H1 (cell line): ENCODE measurements at regions not wholly inside any gene's neighbourhood (a gene's known extent, or its start where the extent isn't known, plus 50 kb on each side); places are given as distances from the start of the nearest gene placed in this dataset.

Experiments
- CTCF ChIA-PET: fragments of 300-600 bp; sonication (Branson Sonifier 250); formaldehyde crosslinking; loops from one replicate; lab custom pipeline; 2021; ENCODE audit not compliant: partially characterized antibody; lab: Charles Lee
- POLR2A ChIA-PET: fragments of 300-600 bp; sonication (Branson Sonifier 250); formaldehyde crosslinking; loops from one replicate; lab custom pipeline; 2021; ENCODE audit warnings: inconsistent platforms; ENCODE audit not compliant: partially characterized antibody; lab: Charles Lee
- DNase-seq, 2 experiments: peaks; one replicate each; pipeline versions ENCODE4 v3.0.0 to v3.0.0-alpha.2; 2010 to 2022; ENCODE audit warnings: low spot score in 2 of 2, low read depth in 1 of 2, mixed read lengths in 1 of 2
- FAIRE-seq: peaks from 2 replicates; lab custom pipeline; 2011; peaks lifted over from hg19 to GRCh38; lab: Jason Lieb, UNC
- H2AFZ ChIP-seq: 2 replicates; pipeline ENCODE4 v1.8.1; 2012; ENCODE audit warnings: low read length, inconsistent platforms
- H2AK5ac ChIP-seq: 2 replicates; pipeline ENCODE4 v1.6.1; 2013; ENCODE audit warnings: low read depth, low read length
- H2BK120ac ChIP-seq: replicated peaks from 2 replicates; pipeline ENCODE3; 2013; ENCODE audit warnings: low read depth, low read length, inconsistent platforms
- H2BK12ac ChIP-seq: 2 replicates; pipeline ENCODE4 v1.6.1; 2013; ENCODE audit warnings: low read depth, low read length
- H2BK15ac ChIP-seq: 2 replicates; pipeline ENCODE4 v1.6.1; 2013; ENCODE audit warnings: low read length
- H2BK20ac ChIP-seq: 2 replicates; pipeline ENCODE4 v1.6.1; 2013; ENCODE audit warnings: low read length
- H2BK5ac ChIP-seq: 2 replicates; pipeline ENCODE4 v1.6.1; 2013; ENCODE audit warnings: low read depth, low read length
- H3K14ac ChIP-seq: 2 replicates; pipeline ENCODE4 v1.6.1; 2013; ENCODE audit warnings: inconsistent platforms; ENCODE audit not compliant: insufficient read length
- H3K18ac ChIP-seq: 2 replicates; pipeline ENCODE4 v1.6.1; 2013; ENCODE audit warnings: low read length; ENCODE audit errors: extremely low read depth
- H3K23ac ChIP-seq: 2 replicates; pipeline ENCODE4 v1.6.1; 2013; ENCODE audit warnings: inconsistent platforms; ENCODE audit not compliant: insufficient read length
- H3K23me2 ChIP-seq: 2 replicates; pipeline ENCODE4 v1.6.1; 2013; ENCODE audit warnings: low read depth, low read length
- H3K27ac ChIP-seq: 2 replicates; pipeline ENCODE4 v1.6.1; 2011; ENCODE audit warnings: low read depth, low read length, inconsistent platforms
- H3K27me3 ChIP-seq, 4 experiments: replicated peaks in 1 of 4; 1 replicate in 1 of 4; 2 replicates in 3 of 4; pipeline versions ENCODE4 v1.6.1 to v1.8.1; 2011 to 2013; ENCODE audit warnings: low read length in 3 of 4, mild to moderate bottlenecking in 3 of 4, inconsistent platforms in 2 of 4, mixed read lengths in 2 of 4, moderate library complexity in 1 of 4; ENCODE audit not compliant: control insufficient read depth in 3 of 4, insufficient read depth in 3 of 4; ENCODE audit errors: extremely low read depth in 1 of 4
- H3K36me3 ChIP-seq, 4 experiments: 2 replicates each; pipeline versions ENCODE4 v1.6.1 to v1.8.1; 2011 to 2013; ENCODE audit warnings: mild to moderate bottlenecking in 4 of 4, low read length in 3 of 4, moderate library complexity in 2 of 4, control low read depth in 1 of 4, inconsistent platforms in 1 of 4; ENCODE audit not compliant: insufficient read depth in 4 of 4, control insufficient read depth in 2 of 4
- H3K4ac ChIP-seq: replicated peaks from 2 replicates; pipeline ENCODE3; 2013; ENCODE audit warnings: low read length, low read depth, mixed read lengths, inconsistent platforms; ENCODE audit not compliant: insufficient read length
- H3K4me1 ChIP-seq, 4 experiments: replicated peaks in 1 of 4; 1 replicate in 1 of 4; 2 replicates in 3 of 4; pipeline versions ENCODE4 v1.6.1 to v1.8.1; 2011 to 2013; ENCODE audit warnings: low read length in 3 of 4, inconsistent platforms in 2 of 4, mixed read lengths in 1 of 4; ENCODE audit not compliant: insufficient read depth in 4 of 4, control insufficient read depth in 3 of 4
- H3K4me2 ChIP-seq, 2 experiments: 2 replicates each; pipeline versions ENCODE4 v1.6.1 to v1.8.1; 2011 to 2013; ENCODE audit warnings: low read depth in 2 of 2, low read length in 2 of 2, control low read depth in 1 of 2, inconsistent platforms in 1 of 2, mild to moderate bottlenecking in 1 of 2; ENCODE audit not compliant: insufficient read depth in 1 of 2
- H3K4me3 ChIP-seq, 4 experiments: fragments of 200-600, 300-600 bp in 1 of 4; sonication (generic), shearing (Covaris generic), sonication (Bioruptor Twin) in 1 of 4; 2 replicates each; pipeline versions ENCODE4 v1.5.1 to v1.8.1; 2011 to 2016; ENCODE audit warnings: low read length in 4 of 4, low read depth in 3 of 4, control low read depth in 2 of 4, inconsistent platforms in 2 of 4, mild to moderate bottlenecking in 2 of 4, mixed read lengths in 1 of 4, moderate library complexity in 1 of 4; ENCODE audit not compliant: insufficient read depth in 2 of 4; ENCODE audit errors: extremely low read depth in 1 of 4
- H3K56ac ChIP-seq: replicated peaks from 2 replicates; pipeline ENCODE3; 2013; ENCODE audit warnings: low read depth, mild to moderate bottlenecking, mixed read lengths, low read length, inconsistent platforms; ENCODE audit not compliant: insufficient read length
- H3K79me1 ChIP-seq: 2 replicates; pipeline ENCODE4 v1.6.1; 2013; ENCODE audit warnings: low read depth, low read length, control low read depth
- H3K79me2 ChIP-seq, 2 experiments: 2 replicates each; pipeline versions ENCODE4 v1.6.1 to v1.8.1; 2012 to 2013; ENCODE audit warnings: low read length in 2 of 2, mild to moderate bottlenecking in 2 of 2, inconsistent platforms in 1 of 2; ENCODE audit not compliant: insufficient read depth in 2 of 2, control insufficient read depth in 1 of 2
- H3K9ac ChIP-seq, 4 experiments: replicated peaks in 1 of 4; 1 replicate in 1 of 4; 2 replicates in 3 of 4; pipeline versions ENCODE4 v1.6.1 to v1.8.1; 2011 to 2013; ENCODE audit warnings: low read depth in 3 of 4, low read length in 3 of 4, control low read depth in 2 of 4, mild to moderate bottlenecking in 2 of 4, moderate library complexity in 2 of 4, inconsistent platforms in 1 of 4; ENCODE audit errors: extremely low read depth in 1 of 4
- H3K9me3 ChIP-seq, 2 experiments: 2 replicates each; pipeline versions ENCODE4 v1.6.1 to v1.8.1; 2012 to 2013; ENCODE audit warnings: mild to moderate bottlenecking in 2 of 2, moderate library complexity in 2 of 2, control low read depth in 1 of 2, inconsistent platforms in 1 of 2, low read depth in 1 of 2, low read length in 1 of 2, mixed read lengths in 1 of 2; ENCODE audit not compliant: insufficient read depth in 2 of 2
- H4K20me1 ChIP-seq, 2 experiments: replicated peaks in 1 of 2; 2 replicates each; pipeline versions ENCODE3 to v1.8.1; 2011 to 2013; ENCODE audit warnings: inconsistent platforms in 2 of 2, low read length in 2 of 2, mild to moderate bottlenecking in 1 of 2; ENCODE audit not compliant: insufficient read depth in 2 of 2, control insufficient read depth in 1 of 2
- H4K5ac ChIP-seq: 2 replicates; pipeline ENCODE4 v1.6.1; 2013; ENCODE audit warnings: low read length, low read depth, mixed read lengths, inconsistent platforms; ENCODE audit not compliant: insufficient read length
- H4K8ac ChIP-seq: 2 replicates; pipeline ENCODE4 v1.8.0; 2013; ENCODE audit warnings: mild to moderate bottlenecking, moderate library complexity, low read length, inconsistent platforms; ENCODE audit not compliant: insufficient read depth; ENCODE audit errors: extremely low read depth
- H4K91ac ChIP-seq: replicated peaks from 2 replicates; pipeline ENCODE3; 2013; ENCODE audit warnings: low read length, mixed read lengths, inconsistent platforms; ENCODE audit not compliant: insufficient read length
- BCL11A ChIP-seq, 2 experiments: IDR thresholded peaks; one replicate each; pipeline ENCODE4 v1.6.1; 2011; ENCODE audit warnings: low read depth in 2 of 2, low read length in 2 of 2, mild to moderate bottlenecking in 2 of 2
- BRCA1 ChIP-seq: IDR thresholded peaks from 2 replicates; pipeline ENCODE4 v1.6.1; 2012; ENCODE audit warnings: low read depth, low read length, improper control_type of control experiment
- CBX8 ChIP-seq: fragments of 300-800, 300-1000 bp; sonication (generic); IDR thresholded peaks from 2 replicates; pipeline ENCODE4 v1.7.1; 2016; ENCODE audit warnings: low read depth, low read length, borderline replicate concordance
- CREB1 ChIP-seq: IDR thresholded peaks from 2 replicates; pipeline ENCODE4 v1.6.1; 2012; ENCODE audit warnings: inconsistent platforms
- GTF2F1 ChIP-seq: IDR thresholded peaks from 2 replicates; pipeline ENCODE4 v1.6.1; 2012; ENCODE audit warnings: low read depth, low read length, improper control_type of control experiment, borderline replicate concordance
- JUND ChIP-seq: IDR thresholded peaks from 2 replicates; pipeline ENCODE4 v1.6.1; 2011; ENCODE audit warnings: mild to moderate bottlenecking, improper control_type of control experiment, low read length
- KDM5A ChIP-seq: fragments of 200-600 bp; IDR thresholded peaks from 2 replicates; pipeline ENCODE4 v1.7.1; 2012; ENCODE audit warnings: mild to moderate bottlenecking, low read length, inconsistent platforms, mixed read lengths
- NRF1 ChIP-seq: IDR thresholded peaks from 2 replicates; pipeline ENCODE4 v1.6.1; 2011; ENCODE audit warnings: mild to moderate bottlenecking, low read depth, low read length, improper control_type of control experiment
- POU5F1 ChIP-seq: IDR thresholded peaks from 2 replicates; pipeline ENCODE4 v1.6.1; 2011; ENCODE audit warnings: low read depth, mild to moderate bottlenecking, low read length, moderate library complexity
- SP2 ChIP-seq: IDR thresholded peaks from 2 replicates; pipeline ENCODE4 v1.6.1; 2012; ENCODE audit warnings: mild to moderate bottlenecking, low read length, inconsistent platforms
- SP4 ChIP-seq: IDR thresholded peaks from 2 replicates; pipeline ENCODE4 v1.6.1; 2012; ENCODE audit warnings: low read length, inconsistent platforms
- TBP ChIP-seq: IDR thresholded peaks from 2 replicates; pipeline ENCODE4 v1.6.1; 2011; ENCODE audit warnings: low read depth, low read length, improper control_type of control experiment
- TCF12 ChIP-seq: IDR thresholded peaks from 2 replicates; pipeline ENCODE4 v1.6.1; 2011; ENCODE audit warnings: low read depth, mild to moderate bottlenecking, low read length
- WGBS, 2 experiments: shearing (Covaris generic) in 1 of 2; methylation state at CpG; one replicate each; pipeline versions ENCODE4 v1.1.6 to v1.1.7; 2013 to 2015; ENCODE audit warnings: low lambda C conversion rate in 2 of 2, mixed read lengths in 2 of 2, inconsistent platforms in 1 of 2, low coverage in 1 of 2, missing lambda C conversion rate in 1 of 2; ENCODE audit not compliant: insufficient replicate concordance in 2 of 2, insufficient coverage in 1 of 2, insufficient read length in 1 of 2; ENCODE audit errors: extremely low coverage in 1 of 2, missing lambda C conversion rate in 1 of 2; 5-methylcytosine and 5-hydroxymethylcytosine counted together
- TF ChIP-seq, protein P1 (sequence below): IDR thresholded peaks from 2 replicates; pipeline ENCODE4 v1.6.1; 2012; ENCODE audit warnings: low read length, inconsistent platforms

DNA sequence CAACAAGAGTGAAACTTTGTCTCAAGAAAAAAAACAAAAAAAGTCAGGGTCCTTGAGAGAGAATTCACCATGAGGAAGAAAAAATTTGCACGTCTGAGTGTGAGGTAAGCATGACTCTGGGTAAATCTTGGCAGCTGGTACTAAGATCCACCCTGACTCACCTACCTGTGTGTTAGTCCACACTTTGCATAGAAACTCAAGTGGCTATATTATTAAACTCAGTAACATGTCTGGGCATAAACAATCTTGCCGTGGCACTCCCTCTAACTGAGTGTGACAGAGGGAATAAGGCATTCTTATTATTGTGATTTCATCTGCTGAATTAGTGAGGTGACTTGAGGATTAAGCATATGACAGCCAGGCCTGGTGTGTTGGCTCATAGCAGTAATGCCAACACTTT lies 259.4 kb upstream of the VLDLR start:
- Histone ChIP-seq H3K4ac (no peak overlapping the region), H3K9ac (no peak overlapping the region), H3K4me1 (peaks cover 0 to 12% (median 6%) of the 10 kb centered on the region in 4 experiments; a peak in 4 of 7 replicates), H2BK120ac (no peak overlapping the region), H3K56ac (no peak overlapping the region), H2BK12ac (peak overlapping the region; percentile 62; the same call in 1 of the 2 replicates), H3K27ac (no peak overlapping the region), H3K79me2 (no peaks in the 10 kb centered on the region), H4K91ac (no peak overlapping the region), H2AFZ (no peak overlapping the region), H4K20me1 (no peaks in the 10 kb centered on the region), H3K4me2 (no peak overlapping the region), H4K5ac (no peak overlapping the region), H3K79me1 (no peaks in the 10 kb centered on the region), H2BK5ac (no peak overlapping the region), H3K4me3 (no peak overlapping the region), H3K14ac (no peak overlapping the region), H3K9me3 (no peaks in the 10 kb centered on the region), H2BK15ac (no peak overlapping the region), H3K18ac (peak overlapping the region; percentile 63; the same call in 1 of the 2 replicates), H3K27me3 (no peaks in the 10 kb centered on the region; a peak in 1 of 7 replicates), H3K23me2 (no peaks in the 10 kb centered on the region), H4K8ac (no peak overlapping the region), H2BK20ac (peak overlapping the region; percentile 91; the same call in 1 of the 2 replicates), H3K36me3 (no peaks in the 10 kb centered on the region), H2AK5ac (no peak overlapping the region), H3K23ac (no peak overlapping the region)
- WGBS, 2 experiments, result 94% methylated on average over 2 of the region's 2 CpGs; no CpG with 5 or more reads in 1 of the 2 experiments
- POLR2A ChIA-PET, result no interaction called here
- FAIRE-seq, result no peak
- TF ChIP-seq TCF12 (no peak), BRCA1 (no peak), GTF2F1 (no peak), CREB1 (no peak), CBX8 (no peak), SP2 (no peak), NRF1 (no peak), POU5F1 (no peak), KDM5A (no peak), TBP (no peak), JUND (no peak), SP4 (no peak), BCL11A (IDR thresholded peaks at IDR 0.05; ENCODE audit: low read depth in 2 of 2, low read length in 2 of 2) (no peak)
- TF ChIP-seq, protein P1, sequence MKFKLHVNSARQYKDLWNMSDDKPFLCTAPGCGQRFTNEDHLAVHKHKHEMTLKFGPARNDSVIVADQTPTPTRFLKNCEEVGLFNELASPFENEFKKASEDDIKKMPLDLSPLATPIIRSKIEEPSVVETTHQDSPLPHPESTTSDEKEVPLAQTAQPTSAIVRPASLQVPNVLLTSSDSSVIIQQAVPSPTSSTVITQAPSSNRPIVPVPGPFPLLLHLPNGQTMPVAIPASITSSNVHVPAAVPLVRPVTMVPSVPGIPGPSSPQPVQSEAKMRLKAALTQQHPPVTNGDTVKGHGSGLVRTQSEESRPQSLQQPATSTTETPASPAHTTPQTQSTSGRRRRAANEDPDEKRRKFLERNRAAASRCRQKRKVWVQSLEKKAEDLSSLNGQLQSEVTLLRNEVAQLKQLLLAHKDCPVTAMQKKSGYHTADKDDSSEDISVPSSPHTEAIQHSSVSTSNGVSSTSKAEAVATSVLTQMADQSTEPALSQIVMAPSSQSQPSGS, result no peak
- DNase-seq, result no peak
- CTCF ChIA-PET, result interaction anchor here (0.6 kb wide), 1 partner anchor 334 kb away, joined by 3 read pairs; no protein-coding TSS in a partner anchor
